SK-N-SH treated with all-trans-retinoic acid at 6 μM for 48 hours (cell line): ENCODE measurements at regions not wholly inside any gene's neighbourhood (a gene's known extent, or its start where the extent isn't known, plus 50 kb on each side); places are given as distances from the start of the nearest gene placed in this dataset.

ENCODE experiments used
- ARNTL ChIP-seq: fragments of 450-650 bp; formaldehyde crosslinking; IDR thresholded peaks from 2 replicates; pipeline ENCODE4 v1.5.0; 2020; ENCODE audit warnings: low read depth, mild to moderate bottlenecking, moderate library complexity, borderline replicate concordance
- CREB5 ChIP-seq: fragments of 250-450 bp; sonication (Bioruptor Pico); IDR thresholded peaks from 2 replicates; pipeline ENCODE4 v1.5.1; 2020; ENCODE audit warnings: low read depth, mild to moderate bottlenecking, moderate library complexity
- OSR1 ChIP-seq: fragments of 250-450 bp; sonication (Bioruptor Pico); IDR thresholded peaks from 2 replicates; pipeline ENCODE4 v1.8.0; 2022; ENCODE audit warnings: moderate library complexity, mild to moderate bottlenecking, inconsistent platforms
- PPARA ChIP-seq: fragments of 250-450 bp; sonication (Bioruptor Pico); IDR thresholded peaks from 2 replicates; pipeline ENCODE4 v1.5.0; 2020; ENCODE audit warnings: mild to moderate bottlenecking, borderline replicate concordance
- TF ChIP-seq, protein P1 (sequence below): fragments of 250-450 bp; sonication (Bioruptor Pico); IDR thresholded peaks from 2 replicates; pipeline ENCODE4 v1.8.0; 2021; ENCODE audit warnings: low read depth, mild to moderate bottlenecking, moderate library complexity, borderline replicate concordance

- TF ChIP-seq OSR1 (CRISPR knock-in tag) (no peak), CREB5 (CRISPR knock-in tag) (no peak), PPARA (CRISPR knock-in tag) (no peak), ARNTL (no peak)
- TF ChIP-seq, protein P1, sequence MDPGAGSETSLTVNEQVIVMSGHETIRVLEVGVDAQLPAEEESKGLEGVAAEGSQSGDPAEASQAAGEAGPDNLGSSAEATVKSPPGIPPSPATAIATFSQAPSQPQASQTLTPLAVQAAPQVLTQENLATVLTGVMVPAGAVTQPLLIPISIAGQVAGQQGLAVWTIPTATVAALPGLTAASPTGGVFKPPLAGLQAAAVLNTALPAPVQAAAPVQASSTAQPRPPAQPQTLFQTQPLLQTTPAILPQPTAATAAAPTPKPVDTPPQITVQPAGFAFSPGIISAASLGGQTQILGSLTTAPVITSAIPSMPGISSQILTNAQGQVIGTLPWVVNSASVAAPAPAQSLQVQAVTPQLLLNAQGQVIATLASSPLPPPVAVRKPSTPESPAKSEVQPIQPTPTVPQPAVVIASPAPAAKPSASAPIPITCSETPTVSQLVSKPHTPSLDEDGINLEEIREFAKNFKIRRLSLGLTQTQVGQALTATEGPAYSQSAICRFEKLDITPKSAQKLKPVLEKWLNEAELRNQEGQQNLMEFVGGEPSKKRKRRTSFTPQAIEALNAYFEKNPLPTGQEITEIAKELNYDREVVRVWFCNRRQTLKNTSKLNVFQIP, result no peak
Observed at GRCh38 chr2:21966139-21966538, 842.4 kb downstream of the TDRD15 start.
